ENCODE measurements at regions not wholly inside any gene's neighbourhood (a gene's known extent, or its start where the extent isn't known, plus 50 kb on each side); places are given as distances from the start of the nearest gene placed in this dataset.
A peak's percentile ranks its signal among the peaks of the same experiment; 100 is the strongest.

DNA sequence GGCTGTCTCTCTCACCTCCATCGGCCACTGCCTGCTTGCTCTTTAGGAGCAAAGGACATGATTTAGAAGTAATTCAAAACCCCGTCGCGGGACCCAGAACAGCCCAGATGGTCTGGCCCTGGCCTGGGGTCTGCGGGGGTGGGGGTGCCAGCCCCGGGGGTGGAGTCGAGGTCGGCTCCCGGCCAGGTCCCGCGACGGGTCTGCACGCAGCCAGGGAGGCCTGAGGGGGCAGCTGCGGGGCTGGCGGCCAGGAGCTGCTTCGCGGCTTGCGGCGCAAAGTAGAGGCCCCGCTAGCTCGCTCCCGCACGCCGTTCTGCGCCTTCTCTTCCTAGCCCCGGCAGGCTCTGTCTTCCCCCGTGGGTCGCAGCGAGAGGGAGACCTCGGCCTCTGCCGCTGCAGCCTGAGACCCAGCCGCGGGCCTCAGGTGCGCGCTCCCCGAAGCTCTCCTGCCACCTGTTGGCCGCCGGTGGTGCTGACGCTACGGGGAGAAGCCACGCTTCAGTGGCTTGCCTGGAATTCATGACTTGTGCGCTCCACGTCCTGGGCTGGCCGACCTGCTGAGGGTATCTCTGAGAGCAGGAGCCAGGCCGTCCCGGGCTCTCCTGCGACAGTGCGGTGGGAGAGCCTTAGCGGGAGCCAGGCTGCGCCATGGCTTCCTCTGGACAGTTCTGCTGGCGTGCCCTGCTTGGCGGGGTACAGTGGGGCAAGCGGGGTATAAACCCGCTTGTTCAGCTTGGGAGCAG lies 157.2 kb upstream of the PITX1 start:
- Histone ChIP-seq H3K4me1 (peaks cover 4% of the 10 kb centered on the region), H3K27me3 (ENCODE audit: insufficient read depth in 3 of 3, low read length in 2 of 3) (no peaks in the 10 kb centered on the region), H3K9me3 (no peaks in the 10 kb centered on the region), H3K27ac (peak overlapping the region; percentile 8), H3K4me3 (peak overlapping the region; percentile 74), H3K36me3 (ENCODE audit: insufficient read depth in 1 of 2, low read depth in 1 of 2) (no peaks in the 10 kb centered on the region)
- WGBS, 3 donors = 12 to 17% (median 13%) methylated on average over 42 to 54 of the region's 54 CpGs
- DNase-seq (peak; percentile 74 to 88), ATAC-seq (peak; percentile 98 to 99 (median 98))
- intact Hi-C loops (cut with DNase I) = loop anchor here (5.0 to 10.0 kb wide), 5 partner anchors 141 to 246 kb away; partner anchors contain the start of gene PITX1 (in 1 of the 2)
- TF ChIP-seq CTCF (IDR thresholded peaks at IDR 0.05) = peak; percentile 94

GRCh38 chr5:135190416-135191083 lies 156.5 kb upstream of the PITX1 start:
- Histone ChIP-seq H3K9me3 (no peaks in the 10 kb centered on the region), H3K4me3 (peak overlapping the region; percentile 74), H3K27ac (no peak overlapping the region), H3K4me1 (peaks cover 4% of the 10 kb centered on the region), H3K36me3 (ENCODE audit: insufficient read depth in 1 of 2, low read depth in 1 of 2) (no peaks in the 10 kb centered on the region), H3K27me3 (ENCODE audit: insufficient read depth in 3 of 3, low read length in 2 of 3) (no peaks in the 10 kb centered on the region)
- DNase-seq (no peak), ATAC-seq (peak in 1 of 4 donors; percentile 29)
- intact Hi-C loops (cut with DNase I) = loop anchor here (5.0 to 10.0 kb wide), 5 partner anchors 142 to 246 kb away; partner anchors contain the start of gene PITX1 (in 1 of the 2)
- no peak for TF ChIP-seq CTCF (IDR thresholded peaks at IDR 0.05)
- 57 to 68% (median 62%) methylated on average over 22 of the region's 22 CpGs for WGBS, 3 donors

- Histone ChIP-seq H3K27me3 (ENCODE audit: insufficient read depth in 3 of 3, low read length in 2 of 3) (no peaks in the 10 kb centered on the region), H3K27ac (no peak overlapping the region), H3K36me3 (ENCODE audit: insufficient read depth in 1 of 2, low read depth in 1 of 2) (no peaks in the 10 kb centered on the region), H3K4me3 (no peak overlapping the region), H3K4me1 (peaks cover 4% of the 10 kb centered on the region), H3K9me3 (no peaks in the 10 kb centered on the region)
- WGBS, 3 donors = 89 to 93% (median 89%) methylated on average over 13 of the region's 13 CpGs
- no peak for ATAC-seq
- TF ChIP-seq CTCF (IDR thresholded peaks at IDR 0.05) = no peak
- no peak for DNase-seq
- intact Hi-C loops (cut with DNase I) = no loop called here
These were observed 155.0 kb upstream of the PITX1 start for GRCh38 chr5:135189024-135189423.

GRCh38 chr5:135188233-135188914 lies 154.3 kb upstream of the PITX1 start:
- peaks cover 4% of the 10 kb centered on the region for H3K4me1 ChIP-seq
- intact Hi-C loops (cut with DNase I) = no loop called here
- H3K27me3 ChIP-seq (ENCODE audit: insufficient read depth in 3 of 3, low read length in 2 of 3) = no peaks in the 10 kb centered on the region

More at GRCh38 chr5:135188233-135188914, 154.3 kb upstream of the PITX1 start:
- TF ChIP-seq CTCF (IDR thresholded peaks at IDR 0.05) = no peak
- Histone ChIP-seq H3K4me3 (no peak overlapping the region), H3K27ac (no peak overlapping the region), H3K36me3 (ENCODE audit: insufficient read depth in 1 of 2, low read depth in 1 of 2) (no peaks in the 10 kb centered on the region), H3K9me3 (no peaks in the 10 kb centered on the region)
- 89 to 92% (median 91%) methylated on average over 4 of the region's 4 CpGs for WGBS, 3 donors
- ATAC-seq (no peak), DNase-seq (no peak)

All from psoas muscle (tissue), 7 donors.